Forelimb muscle (tissue), 1 donor: ENCODE measurements at regions not wholly inside any gene's neighbourhood (a gene's known extent, or its start where the extent isn't known, plus 50 kb on each side); places are given as distances from the start of the nearest gene placed in this dataset.
"Not testable (repeated sequence)": the region's sequence is repeated elsewhere in the genome, so short reads cannot be mapped to it uniquely, and the experiment has no call there.

ENCODE experiments used
- DNase-seq: peaks from one replicate; pipeline ENCODE4 v3.0.0-alpha.2; 2013; ENCODE audit warnings: low read depth

DNA sequence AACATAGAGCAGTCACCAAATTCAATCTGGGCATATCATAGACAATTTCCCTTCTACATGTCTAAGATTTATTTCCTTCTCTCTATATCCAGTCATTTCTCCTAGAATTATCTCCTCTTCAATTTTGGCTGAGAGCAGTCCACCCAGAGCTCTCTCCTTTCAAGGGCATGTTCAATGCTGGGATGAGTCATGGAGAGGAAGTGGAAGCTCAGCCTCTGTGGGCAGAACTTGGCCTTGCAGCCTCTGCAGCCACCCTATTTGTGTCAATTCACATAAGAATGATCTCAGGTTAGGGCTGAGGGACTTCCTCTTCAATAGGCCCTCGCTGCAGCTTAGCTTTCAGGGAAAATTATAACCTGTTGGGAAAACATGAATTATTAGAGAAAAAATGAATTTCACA is 560.8 kb downstream of the POM121L12 start:
- DNase-seq: no peak

DNA sequence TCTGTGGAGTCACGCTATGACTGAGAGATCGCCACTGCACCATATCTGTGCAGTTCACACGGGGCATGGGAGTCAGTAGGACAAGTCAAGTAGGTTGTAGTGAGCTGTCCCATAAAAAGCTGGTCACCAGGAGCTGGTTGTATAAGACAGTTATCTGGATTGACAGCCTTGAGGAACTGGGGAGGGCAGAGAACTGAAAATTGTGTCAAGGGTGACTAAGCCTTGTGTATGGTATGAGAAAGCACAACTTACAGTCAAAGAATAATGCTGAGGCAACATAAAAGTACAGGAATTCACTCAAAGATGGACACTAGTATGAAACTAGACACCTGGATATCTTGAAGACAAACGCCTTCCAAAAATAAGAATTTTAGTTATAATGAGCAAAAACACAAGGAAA is 564.9 kb downstream of the POM121L12 start:
- no peak for DNase-seq

DNA sequence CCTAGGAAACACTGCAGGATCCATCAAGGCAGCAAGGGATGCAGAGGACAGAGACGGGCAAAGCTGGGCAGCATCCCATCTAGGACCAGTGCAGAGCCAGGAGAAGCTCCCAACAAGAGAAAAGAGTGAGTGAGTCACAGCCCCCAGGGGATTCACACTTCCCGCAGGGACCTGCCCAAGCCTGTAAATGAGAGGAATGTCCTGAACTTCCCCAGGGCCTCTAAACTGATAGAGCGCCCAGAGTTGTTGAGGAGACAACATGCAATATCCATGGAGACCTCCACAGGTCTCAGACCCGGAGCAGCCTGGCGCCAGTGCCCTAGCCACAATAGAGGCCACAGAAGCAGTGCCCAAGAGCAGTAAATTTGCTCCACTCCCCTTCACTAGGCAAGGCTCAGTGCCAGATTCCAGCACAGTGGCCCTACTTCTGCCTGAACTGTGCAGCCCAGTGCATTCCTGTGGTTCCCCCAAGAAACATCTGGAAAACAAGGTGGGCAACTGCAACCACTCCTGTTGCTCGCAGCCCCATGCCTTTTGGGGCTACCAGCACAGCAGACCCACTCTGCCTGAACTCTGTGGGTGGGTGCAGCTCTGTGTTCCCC is 567.5 kb downstream of the POM121L12 start:
- no peak for DNase-seq

DNA sequence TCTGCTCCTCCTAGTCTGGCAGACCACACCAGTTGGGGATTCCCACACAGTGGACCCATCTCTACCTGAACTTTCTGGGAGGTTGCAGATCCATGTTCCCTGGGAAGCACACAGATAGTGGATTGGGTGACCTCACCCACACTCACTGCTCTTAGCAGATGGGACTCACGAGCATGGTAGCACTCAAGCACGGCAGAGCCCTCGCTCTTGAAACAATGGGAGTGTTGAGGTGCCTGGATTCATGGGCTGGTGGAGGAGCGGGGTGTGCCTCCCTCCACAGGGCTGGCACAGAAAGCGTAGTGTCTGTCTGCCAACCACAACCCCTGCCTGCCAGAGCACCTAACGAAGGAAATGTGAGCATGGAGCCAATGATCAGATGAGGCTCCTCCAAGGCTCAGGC is 568.0 kb downstream of the POM121L12 start:
- no peak for DNase-seq

DNA sequence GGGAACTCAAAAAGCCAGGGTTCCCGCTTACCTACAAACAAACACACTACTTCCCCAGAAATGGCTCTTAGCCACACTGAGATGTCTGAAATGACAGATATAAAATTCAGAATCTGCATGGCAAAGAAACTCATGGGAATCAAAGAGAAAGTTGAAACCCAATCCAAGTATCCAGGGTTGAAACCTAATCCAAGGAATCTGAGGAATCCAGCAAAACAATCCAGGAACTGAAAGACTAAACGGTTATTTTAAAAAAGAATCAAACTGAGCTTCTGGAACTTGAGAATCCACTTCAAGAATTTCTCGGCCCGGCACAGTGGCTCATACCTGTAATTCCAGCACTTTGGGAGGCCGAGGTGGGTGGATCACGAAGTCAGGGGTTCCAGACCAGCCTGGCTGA is 568.8 kb downstream of the POM121L12 start:
- no peak for DNase-seq

DNA sequence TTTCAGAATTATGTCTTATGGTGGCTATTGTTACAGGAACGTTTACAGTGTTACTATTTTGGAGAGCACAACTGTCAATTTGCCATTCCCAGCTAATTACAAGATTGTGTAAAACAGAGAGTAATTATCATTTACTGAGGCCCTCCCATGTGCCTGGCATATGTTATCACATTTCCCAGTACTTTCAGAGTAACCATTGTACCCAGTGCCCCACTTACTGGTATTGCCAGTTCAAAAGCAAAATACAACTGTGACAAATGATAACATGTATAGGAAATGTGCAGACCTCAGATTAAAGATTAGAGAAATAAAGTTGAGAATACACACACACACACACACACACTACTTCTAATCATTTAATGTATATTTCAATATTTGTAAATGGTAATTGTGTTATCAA is 572.5 kb downstream of the POM121L12 start:
- no peak for DNase-seq

DNA sequence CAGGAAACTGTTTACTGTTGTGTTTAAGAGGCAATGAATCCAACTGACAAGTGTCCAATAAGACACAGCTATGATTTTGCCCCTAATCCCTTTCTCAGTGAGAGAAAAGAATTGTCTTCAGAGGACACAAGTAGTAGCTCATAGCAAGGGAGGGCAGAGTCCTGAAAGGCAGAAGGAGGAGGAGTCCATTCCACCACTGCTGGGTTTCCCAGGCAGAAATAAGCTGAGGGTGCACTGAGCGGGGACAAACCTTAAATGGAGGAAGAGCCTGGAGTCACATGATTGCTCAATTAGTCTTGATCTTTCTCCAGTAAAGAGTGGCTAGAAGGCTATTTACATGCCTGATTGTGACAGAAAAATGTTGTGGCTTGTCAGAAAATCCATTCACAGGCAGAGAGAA is 573.8 kb downstream of the POM121L12 start:
- DNase-seq: no peak

DNA sequence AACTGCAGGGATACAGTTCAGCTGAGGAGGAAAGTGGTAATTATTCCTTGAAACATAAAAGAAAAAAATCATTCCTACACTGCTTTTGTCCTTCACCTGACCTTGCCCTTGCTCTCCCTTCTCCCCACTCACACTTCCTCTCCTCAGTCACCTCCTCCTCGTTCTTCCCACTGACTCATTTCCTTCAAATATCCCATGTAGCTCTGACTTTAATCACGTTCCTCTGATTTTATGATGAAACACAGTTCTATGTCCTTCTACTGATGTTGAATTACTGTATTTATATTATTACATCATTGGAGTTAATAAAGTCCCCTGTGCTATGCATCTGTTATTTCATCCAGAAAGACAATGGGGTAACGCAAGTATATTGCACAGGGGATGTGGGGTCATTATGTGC is 575.6 kb downstream of the POM121L12 start:
- no peak for DNase-seq

DNA sequence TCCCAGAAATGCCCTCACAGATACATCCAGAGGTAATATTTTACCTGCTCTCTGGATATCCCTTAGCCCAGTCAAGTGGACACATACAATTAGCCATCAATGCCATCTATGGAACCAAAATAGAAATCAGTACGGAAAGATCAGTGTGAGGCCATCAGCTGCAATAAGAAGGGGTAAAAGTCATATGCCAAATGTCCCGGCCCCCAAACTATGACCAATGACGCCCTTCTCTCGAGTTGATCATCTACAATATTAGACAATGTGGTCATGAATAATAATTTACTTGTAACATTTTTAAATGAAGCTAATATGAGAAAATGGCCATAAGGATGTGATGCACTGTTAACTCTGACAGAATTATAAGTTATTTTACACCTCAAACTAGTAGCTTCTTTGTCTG is 588.9 kb downstream of the POM121L12 start:
- no peak for DNase-seq

DNA sequence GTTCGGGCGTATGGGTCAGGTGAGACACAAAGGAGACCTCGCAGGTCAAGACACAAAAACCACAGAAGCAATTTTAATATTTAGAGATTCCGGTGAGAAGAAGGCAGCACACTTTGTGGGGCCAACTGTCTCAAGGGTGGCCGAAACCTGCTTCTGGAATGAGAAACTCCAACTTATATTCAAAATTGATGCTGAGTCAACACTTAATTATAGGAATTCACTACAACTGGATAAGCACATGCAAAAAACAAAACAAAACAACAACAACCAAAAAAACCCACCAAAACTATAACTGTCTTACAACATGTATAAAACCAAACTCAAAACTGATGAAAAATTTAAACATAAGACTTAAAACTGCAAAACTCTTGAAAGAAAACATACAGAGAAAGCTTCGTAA is 593.3 kb downstream of the POM121L12 start:
- DNase-seq: no peak

DNA sequence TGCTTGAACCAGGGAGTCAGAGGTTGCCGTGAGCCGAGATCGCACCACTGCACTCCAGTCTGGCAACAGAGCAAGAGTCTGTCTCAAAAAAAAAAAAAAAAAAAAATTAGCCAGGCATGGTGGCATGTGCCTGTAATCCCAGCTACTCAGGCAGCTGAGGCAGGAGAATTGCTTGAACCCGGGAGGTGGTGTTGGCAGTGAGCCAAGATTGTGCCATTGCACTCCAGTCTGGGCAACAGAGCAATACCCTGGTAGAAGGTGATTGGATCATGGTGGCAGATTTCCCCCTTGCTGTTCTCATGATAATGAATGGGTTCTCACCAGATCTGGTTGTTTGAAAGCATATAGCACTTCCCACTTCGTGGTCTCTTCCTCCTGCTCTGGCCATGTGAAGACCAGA is 599.8 kb downstream of the POM121L12 start:
- not testable (repeated sequence) for DNase-seq

DNA sequence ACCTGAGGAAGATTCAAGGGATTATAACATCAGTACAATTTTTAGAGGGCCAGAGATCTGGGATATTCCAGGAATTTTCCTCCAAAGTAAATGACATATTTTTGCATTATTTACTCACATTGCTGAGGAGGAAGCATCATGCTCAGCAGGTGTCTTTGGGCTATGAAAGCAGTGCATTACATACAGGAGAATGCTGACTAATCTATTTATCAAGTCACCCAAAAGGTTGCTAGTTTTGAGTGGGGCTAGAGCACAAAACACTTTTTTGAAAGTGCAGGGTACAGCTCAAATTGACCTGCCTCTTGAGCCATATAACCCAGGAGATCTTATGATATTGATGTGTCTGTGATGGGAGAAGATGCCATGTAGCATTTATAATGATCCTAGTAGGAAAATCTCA is 603.1 kb downstream of the POM121L12 start:
- no peak for DNase-seq

DNA sequence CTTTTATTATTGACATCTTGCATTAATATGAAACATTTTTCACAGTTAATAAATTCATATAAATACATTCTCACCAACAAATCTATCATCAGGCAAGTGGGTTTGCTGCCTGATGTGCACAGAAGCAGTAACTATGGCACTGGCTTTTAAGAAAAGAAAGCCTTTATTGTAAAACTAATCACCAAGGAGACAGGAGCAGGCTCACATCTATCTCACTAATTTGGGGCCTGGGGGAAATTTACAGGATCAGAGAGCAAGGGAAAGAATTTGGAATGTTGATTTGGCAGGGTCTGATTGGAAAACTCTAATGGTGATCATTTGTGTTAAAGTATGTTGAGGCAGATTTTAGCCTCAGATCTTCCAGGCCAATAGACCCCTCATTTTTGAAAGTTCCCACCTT is 605.7 kb downstream of the POM121L12 start:
- DNase-seq: no peak

DNA sequence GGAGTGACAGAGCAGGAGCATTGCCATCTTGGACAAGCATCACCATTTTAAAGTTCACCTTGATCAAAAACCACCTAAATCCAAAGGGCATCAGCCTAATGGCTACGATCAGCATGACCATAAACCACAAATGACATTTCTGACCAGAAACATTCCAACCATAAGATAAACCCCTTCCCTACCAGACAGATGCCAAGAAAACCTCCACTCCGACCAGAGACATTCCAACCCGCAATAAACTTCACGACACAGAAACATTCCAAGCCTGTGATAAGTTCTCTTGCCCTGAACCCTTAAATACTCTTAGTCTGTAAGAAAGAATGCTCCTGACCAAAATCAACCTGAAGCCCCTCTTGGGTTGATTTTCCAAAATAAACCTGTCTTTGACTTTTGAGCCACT is 606.9 kb downstream of the POM121L12 start:
- DNase-seq: no peak

DNA sequence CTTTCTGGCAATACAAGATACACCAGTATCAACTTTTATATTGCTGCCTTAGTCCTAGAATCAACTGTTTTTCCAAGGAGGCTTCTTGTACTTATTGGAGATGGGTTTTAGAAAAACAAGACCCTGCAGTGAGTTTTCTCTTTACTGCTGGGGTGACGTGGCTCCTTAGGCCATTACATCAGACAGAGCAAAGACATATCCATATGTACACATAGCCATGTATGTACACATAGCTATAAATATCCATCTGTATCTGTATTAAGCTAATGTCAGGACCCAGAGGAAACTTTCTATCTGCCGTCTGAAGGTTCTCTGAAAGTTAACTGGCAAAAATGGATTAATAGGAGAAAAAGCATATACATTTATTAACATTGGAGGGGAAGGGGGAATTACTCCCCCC is 607.4 kb downstream of the POM121L12 start:
- no peak for DNase-seq

DNA sequence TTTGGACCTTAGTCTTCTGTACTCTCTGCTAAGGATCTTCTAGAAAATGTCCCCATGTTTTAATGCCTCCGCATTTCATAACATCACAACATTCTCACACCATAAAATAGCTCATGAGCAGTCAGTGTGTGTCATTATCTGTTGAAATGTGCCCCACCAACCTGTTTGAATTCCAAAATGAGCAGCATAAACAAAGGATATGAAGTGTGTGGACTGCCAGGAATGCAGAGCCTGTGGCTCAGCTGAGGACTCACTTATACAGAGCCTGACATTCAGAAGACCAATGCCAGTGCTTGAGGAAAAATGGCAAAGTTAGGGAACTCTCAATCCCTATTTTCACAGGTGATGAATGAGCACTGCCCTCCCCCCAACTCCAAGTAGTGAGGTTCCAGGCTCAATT is 621.4 kb downstream of the POM121L12 start:
- no peak for DNase-seq

DNA sequence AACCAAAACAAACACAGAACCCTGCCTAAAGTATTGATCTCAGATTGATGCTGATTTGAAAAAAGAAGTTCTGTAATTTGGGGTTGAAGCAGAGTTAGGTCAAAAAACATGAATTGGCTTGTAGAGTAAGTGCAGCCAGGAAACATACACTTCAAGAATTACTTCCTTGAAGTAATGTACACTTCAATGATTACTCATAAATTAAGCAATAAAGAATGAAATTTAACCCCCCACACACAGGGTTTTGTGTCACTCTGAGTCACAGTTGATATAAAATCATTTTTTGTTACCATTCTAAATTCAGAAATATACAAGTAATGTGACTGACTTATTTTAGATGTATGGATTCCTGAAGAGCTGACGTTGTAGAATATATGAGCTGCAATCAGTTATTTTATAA is 622.2 kb downstream of the POM121L12 start:
- DNase-seq: no peak

DNA sequence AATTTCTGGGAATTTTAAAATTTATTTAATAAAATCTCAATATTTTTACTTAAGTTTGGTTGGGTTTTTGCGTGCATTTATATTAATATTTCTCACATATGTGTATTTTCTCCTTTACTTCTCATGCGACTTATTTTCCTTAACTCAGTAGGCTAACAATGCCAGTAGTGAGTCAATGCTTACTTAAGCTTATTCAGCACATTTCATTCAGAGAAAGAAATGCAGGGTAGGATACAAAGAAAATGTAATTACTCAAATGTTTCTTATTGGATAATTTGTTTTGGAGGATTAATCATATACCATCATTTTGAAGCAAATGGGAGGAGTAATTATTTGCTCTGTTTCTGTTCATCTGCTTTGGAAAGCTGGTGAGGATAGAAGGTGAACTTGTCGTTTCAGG is 623.5 kb downstream of the POM121L12 start:
- DNase-seq: no peak

DNA sequence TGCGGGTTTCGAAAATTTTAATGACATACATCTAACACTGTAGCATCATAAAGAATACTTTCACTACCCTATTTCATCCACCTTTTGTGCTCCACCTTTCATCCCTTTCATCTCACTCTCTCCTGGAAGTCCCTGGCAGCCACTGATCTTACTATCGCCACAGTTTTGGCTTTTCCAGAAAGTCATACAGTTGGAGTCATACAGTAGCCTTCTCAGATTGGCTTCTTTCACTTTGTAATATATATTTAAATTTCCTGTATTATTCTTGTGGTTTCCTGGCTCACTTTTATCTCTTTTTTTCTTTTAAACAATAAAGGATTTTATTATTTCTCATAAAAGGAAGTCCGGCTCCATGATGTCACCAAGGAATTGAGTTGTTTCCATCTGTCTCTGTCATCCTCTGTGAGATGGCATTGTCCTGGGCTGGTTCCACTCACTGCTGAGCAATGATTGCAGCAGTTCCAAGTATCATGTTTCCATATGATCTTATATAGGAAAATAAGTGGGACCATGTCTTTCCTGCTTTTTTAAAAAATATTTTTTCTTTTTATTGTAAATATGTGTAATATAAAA is 626.3 kb downstream of the POM121L12 start:
- DNase-seq: no peak

DNA sequence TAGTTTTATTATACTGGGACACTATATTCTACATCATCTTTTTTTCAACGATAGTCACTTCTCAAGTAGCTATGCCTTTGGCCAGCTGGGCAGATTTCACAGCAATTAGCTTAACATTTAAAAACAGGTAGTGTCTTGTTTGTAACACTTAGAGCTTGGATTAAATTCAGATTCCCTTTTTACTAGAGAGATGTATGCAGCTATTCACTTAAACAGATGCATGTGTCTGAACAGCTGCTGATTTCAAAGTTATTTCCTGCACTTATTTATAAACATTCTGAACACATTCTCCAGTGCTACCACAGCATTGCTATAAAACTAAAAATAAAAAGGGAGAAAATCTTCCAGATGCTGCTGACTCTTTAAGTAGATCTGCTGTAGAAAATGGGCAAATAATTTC is 637.2 kb downstream of the POM121L12 start:
- DNase-seq: peak; percentile 2

DNA sequence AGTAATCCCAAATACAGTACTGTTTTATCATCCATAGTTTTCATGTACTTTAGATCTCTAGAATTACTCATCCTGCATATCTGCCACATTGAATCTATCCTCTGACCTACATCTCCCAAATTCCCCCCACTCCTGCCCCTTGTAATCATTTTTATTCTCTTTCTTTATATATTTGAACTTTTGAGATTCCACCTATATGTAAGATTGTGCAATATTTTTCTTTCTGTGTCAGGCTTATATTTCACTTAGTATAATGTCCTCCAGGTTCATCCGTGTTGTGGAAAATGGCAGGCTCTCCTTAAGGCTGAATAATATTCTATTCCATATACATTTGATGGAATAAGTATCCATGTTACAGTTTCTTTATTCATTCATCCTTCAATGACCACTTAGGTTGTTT is 640.4 kb downstream of the POM121L12 start:
- DNase-seq: no peak

DNA sequence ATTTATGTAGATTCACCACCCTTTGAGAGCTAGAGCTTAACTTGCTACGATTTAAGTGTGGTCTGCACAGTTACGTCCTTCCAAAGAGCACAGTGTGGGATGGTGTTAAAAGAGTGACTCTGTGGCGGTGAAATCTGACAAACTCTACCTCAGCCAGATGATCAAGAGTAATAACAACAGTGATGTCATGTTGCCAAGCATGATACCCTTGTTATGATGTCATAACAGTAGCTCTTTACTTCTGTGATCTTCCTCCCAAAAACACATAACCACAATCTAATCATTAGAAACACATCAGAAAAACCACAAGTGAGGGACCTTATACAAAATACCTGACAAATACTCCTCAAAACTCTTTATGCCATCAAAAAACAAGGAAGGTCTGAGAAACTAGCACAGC is 649.3 kb downstream of the POM121L12 start:
- DNase-seq: no peak

DNA sequence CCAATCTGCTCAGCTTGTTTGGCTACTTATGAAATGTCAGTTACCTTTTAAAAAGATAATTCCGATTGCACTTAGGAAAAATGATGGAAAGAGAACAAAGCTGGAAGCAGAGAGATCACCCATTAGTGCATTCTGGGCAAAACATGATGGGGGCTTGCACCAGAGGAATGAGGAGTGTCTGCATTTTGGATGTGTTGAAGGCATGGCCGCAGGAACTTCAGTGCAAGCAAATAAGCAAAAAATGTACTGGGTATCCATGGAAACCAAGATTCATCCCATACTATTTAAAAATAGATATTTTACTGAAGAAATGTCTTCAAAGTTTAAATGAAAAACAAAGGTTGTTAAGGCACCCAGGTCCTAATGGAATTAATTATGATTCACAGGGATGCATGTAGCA is 655.0 kb downstream of the POM121L12 start:
- no peak for DNase-seq

DNA sequence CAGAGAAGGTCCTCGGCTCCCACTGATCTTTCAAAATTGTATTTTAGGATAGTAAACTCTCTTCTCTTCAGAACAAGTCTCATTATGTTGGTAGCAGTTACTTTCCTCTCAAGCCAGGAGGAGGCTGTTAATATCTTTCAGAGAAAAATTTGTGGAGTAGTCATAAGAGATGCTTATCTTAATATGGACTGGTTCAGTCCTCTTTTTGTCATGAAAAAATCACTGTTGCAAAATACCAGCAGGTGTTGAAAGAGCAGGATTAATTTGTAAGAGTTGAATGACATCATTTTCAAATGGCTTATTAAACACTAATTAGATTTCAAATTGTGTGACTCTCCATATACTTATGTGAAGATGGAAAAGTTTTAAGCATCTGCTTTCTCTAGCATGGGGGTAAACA is 662.5 kb downstream of the POM121L12 start:
- DNase-seq: no peak
